ENCODE measurements at regions not wholly inside any gene's neighbourhood (a gene's known extent, or its start where the extent isn't known, plus 50 kb on each side); places are given as distances from the start of the nearest gene placed in this dataset.
"Not testable (repeated sequence)": the region's sequence is repeated elsewhere in the genome, so short reads cannot be mapped to it uniquely, and the experiment has no call there.

GRCh38 chr2:62642429-62643099, 62.9 kb upstream of the EHBP1 start:
- peaks cover 18% of the 10 kb centered on the region for H3K4me1 ChIP-seq
- intact Hi-C loops (cut with DNase I): no loop called here
- no peak overlapping the region for H3K4me3 ChIP-seq
- TF ChIP-seq, protein P1, sequence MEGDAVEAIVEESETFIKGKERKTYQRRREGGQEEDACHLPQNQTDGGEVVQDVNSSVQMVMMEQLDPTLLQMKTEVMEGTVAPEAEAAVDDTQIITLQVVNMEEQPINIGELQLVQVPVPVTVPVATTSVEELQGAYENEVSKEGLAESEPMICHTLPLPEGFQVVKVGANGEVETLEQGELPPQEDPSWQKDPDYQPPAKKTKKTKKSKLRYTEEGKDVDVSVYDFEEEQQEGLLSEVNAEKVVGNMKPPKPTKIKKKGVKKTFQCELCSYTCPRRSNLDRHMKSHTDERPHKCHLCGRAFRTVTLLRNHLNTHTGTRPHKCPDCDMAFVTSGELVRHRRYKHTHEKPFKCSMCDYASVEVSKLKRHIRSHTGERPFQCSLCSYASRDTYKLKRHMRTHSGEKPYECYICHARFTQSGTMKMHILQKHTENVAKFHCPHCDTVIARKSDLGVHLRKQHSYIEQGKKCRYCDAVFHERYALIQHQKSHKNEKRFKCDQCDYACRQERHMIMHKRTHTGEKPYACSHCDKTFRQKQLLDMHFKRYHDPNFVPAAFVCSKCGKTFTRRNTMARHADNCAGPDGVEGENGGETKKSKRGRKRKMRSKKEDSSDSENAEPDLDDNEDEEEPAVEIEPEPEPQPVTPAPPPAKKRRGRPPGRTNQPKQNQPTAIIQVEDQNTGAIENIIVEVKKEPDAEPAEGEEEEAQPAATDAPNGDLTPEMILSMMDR (IDR thresholded peaks at IDR 0.05): no peak
- TF ChIP-seq POLR2AphosphoS5 (IDR thresholded peaks at IDR 0.05; ENCODE audit: insufficient read depth in 1 of 2, low read depth in 1 of 2) (no peak), POLR2A (IDR thresholded peaks at IDR 0.05) (no peak)
- peak overlapping the region; percentile 54 for H3K27ac ChIP-seq
- H3K36me3 ChIP-seq: no peaks in the 10 kb centered on the region
- no peaks in the 10 kb centered on the region for H3K27me3 ChIP-seq
- no peaks in the 10 kb centered on the region for H3K9me3 ChIP-seq
- DNase-seq (ENCODE audit: extremely low spot score in 2 of 2): no peak

DNA sequence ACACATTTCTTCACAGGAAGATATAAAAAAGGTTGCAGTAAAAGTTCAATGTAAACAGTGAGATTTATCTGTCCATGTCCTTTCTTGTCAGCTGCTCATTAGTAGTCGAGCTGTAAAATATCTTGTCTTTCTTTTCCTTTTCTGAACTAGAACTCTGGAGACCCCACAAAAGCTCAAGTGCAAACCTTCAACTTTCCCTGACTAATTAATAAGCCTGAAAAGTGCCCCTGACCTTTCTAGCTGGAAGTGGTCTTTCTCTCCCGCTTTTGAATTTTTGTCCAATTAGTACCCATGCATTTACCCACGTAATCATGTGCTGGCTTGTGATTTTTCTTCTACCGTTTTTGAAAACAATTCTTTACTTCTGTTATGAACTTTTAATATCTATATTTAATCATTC, 63.6 kb upstream of the EHBP1 start:
- TF ChIP-seq, protein P1 (IDR thresholded peaks at IDR 0.05): no peak
- TF ChIP-seq POLR2A (IDR thresholded peaks at IDR 0.05) (no peak), POLR2AphosphoS5 (IDR thresholded peaks at IDR 0.05; ENCODE audit: insufficient read depth in 1 of 2, low read depth in 1 of 2) (no peak)
- no peaks in the 10 kb centered on the region for H3K9me3 ChIP-seq
- H3K4me1 ChIP-seq: peaks cover 18% of the 10 kb centered on the region
- no peak for DNase-seq (ENCODE audit: extremely low spot score in 2 of 2)
- H3K27ac ChIP-seq: peak overlapping the region; percentile 54
- H3K36me3 ChIP-seq: no peaks in the 10 kb centered on the region
- H3K4me3 ChIP-seq: no peak overlapping the region
- intact Hi-C loops (cut with DNase I): no loop called here
- H3K27me3 ChIP-seq: no peaks in the 10 kb centered on the region

GRCh38 chr2:62641410-62641843, 64.1 kb upstream of the EHBP1 start:
- peak in 1 of 2 donors; percentile 28 for TF ChIP-seq POLR2AphosphoS5 (IDR thresholded peaks at IDR 0.05; ENCODE audit: insufficient read depth in 1 of 2, low read depth in 1 of 2)
- TF ChIP-seq POLR2A (IDR thresholded peaks at IDR 0.05): no peak
- intact Hi-C loops (cut with DNase I): no loop called here
- DNase-seq (ENCODE audit: extremely low spot score in 2 of 2): no peak
- Histone ChIP-seq H3K4me3 (no peak overlapping the region), H3K36me3 (no peaks in the 10 kb centered on the region), H3K27ac (peak overlapping the region; percentile 54), H3K9me3 (no peaks in the 10 kb centered on the region), H3K4me1 (peaks cover 18% of the 10 kb centered on the region), H3K27me3 (no peaks in the 10 kb centered on the region)

DNA sequence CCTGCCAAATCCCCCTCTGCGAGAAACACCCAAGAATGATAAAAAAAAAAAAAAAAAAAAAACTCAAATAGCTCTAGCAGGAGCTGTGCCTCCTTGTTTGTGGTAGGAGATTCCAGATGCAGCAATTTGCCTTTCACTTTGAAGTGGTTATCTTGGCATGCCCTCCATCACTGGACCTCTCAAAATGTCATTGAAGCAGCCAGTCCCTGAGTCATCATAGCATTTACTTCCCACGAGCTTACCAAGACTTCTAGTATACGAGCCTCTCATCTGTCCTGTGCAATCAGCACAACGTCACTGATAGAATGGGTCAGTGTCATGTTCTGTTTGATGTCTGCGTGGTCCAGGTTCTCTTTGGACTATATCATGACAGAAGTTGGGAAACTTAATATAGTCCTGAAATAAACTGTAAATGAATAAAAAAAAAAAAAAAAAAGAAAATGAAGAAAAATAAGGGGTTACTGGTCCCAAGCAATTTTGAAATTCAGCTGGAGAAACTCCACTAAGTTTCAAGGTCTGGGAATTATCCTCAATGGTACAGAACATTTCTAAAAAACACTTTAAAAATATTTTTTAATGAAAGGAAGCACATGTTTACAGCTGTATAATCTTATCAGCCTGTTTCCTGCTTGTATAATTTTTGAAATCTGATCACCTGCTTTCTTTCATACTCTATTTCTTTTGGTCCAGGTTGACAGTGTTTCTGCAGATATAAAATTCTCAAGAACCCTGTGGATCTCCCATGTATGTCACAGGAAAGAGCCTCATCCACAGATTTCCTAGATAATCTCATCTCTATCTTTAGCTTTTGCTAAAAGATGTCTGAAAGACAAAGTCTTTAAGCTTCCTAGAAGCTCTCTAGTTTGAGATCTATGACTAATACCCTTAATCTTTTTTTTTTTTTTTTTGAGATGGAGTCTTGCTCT, 74.1 kb upstream of the EHBP1 start:
- TF ChIP-seq POLR2AphosphoS5 (IDR thresholded peaks at IDR 0.05; ENCODE audit: insufficient read depth in 1 of 2, low read depth in 1 of 2): no peak
- TF ChIP-seq, protein P1 (IDR thresholded peaks at IDR 0.05): no peak
- Histone ChIP-seq H3K36me3 (no peaks in the 10 kb centered on the region), H3K9me3 (no peaks in the 10 kb centered on the region), H3K27ac (no peak overlapping the region), H3K27me3 (no peaks in the 10 kb centered on the region), H3K4me3 (no peak overlapping the region), H3K4me1 (no peaks in the 10 kb centered on the region)
- DNase-seq (ENCODE audit: extremely low spot score in 2 of 2): no peak
- intact Hi-C loops (cut with DNase I): no loop called here

DNA sequence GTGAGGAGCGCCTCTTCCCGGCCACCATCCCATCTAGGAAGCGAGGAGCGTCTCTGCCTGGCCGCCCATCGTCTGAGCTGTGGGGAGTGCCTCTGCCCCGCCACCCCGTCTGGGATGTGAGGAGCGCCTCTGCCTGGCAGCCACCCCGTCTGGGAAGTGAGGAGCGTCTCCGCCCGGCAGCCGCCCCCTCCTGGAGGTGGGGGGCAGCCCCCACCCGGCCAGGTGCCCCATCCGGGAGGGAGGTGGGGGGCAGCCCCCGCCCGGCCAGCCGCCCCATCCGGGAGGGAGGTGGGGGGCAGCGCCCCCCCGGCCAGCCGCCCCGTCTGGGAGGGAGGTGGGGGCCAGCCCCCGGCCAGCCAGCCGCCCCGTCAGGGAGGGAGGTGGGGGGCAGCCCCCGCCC, 75.3 kb upstream of the EHBP1 start:
- H3K4me3 ChIP-seq; H3K27me3 ChIP-seq; intact Hi-C loops (cut with DNase I): not testable (repeated sequence)

DNA sequence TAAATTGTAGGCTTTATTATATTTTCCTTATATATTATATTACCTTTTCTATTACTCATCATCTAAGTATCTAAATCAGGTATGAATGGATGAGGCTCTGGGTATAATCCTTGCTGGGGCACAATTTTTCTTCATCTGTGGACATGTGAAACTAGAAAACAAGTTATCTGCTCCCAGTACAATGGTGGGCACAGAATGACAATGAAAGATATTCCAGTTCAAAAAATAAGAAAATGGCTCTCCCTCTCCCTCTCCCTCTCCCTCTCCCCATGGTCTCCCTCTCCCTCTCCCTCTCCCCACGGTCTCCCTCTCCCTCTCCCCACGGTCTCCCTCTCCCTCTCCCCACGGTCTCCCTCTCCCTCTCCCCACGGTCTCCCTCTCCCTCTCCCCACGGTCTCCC, 76.2 kb upstream of the EHBP1 start:
- H3K36me3 ChIP-seq; DNase-seq (ENCODE audit: extremely low spot score in 2 of 2); H3K27me3 ChIP-seq; intact Hi-C loops (cut with DNase I); H3K4me1 ChIP-seq; H3K4me3 ChIP-seq; H3K9me3 ChIP-seq; H3K27ac ChIP-seq: not testable (repeated sequence)

More for the DNA sequence above, 75.3 kb upstream of the EHBP1 start:
- H3K9me3 ChIP-seq; H3K36me3 ChIP-seq; DNase-seq (ENCODE audit: extremely low spot score in 2 of 2); H3K4me1 ChIP-seq; H3K27ac ChIP-seq: not testable (repeated sequence)
